ENCODE measurements at regions not wholly inside any gene's neighbourhood (a gene's known extent, or its start where the extent isn't known, plus 50 kb on each side); places are given as distances from the start of the nearest gene placed in this dataset.
"Not testable (repeated sequence)": the region's sequence is repeated elsewhere in the genome, so short reads cannot be mapped to it uniquely, and the experiment has no call there.

DNA sequence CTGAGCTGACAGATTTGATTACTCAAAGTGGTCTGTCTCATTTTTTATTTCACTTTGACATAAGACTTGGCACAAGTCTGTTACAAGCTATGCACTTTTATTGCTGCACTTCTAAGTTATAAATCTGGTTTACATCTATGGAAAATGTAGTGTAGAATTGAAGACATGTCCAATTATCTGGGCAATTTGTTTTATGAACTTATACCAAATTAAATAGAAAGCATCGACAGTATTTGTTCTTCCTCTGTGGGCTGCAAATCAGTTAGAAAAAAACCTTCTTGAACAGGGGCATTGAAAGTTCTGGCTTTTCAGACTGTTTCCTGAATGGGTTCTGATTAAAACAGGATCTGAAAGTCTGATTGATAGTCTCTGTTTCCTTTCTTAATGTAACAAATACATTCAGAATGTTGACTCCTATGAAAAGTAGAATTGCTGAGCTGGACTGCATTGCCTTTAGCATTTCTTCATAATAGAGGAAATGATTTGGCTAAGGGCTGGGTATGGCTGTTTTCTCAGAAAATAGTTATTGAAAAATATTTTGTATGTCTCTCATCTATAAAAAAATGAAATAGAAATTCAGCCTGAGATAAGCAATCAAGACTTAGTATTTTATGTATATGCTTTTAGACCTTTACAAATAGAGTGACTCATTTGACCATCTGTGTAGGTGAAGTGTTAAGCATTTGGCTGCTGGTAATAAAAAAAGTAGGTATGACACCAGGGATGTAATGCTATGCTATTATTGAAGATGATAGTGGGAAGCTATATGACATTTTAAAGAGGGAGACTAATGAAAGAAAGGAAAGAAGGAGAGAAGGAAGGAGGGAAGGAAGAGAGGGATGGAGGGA, 210.9 kb upstream of the SPRY2 start:
- DNase-seq, result no peak

DNA sequence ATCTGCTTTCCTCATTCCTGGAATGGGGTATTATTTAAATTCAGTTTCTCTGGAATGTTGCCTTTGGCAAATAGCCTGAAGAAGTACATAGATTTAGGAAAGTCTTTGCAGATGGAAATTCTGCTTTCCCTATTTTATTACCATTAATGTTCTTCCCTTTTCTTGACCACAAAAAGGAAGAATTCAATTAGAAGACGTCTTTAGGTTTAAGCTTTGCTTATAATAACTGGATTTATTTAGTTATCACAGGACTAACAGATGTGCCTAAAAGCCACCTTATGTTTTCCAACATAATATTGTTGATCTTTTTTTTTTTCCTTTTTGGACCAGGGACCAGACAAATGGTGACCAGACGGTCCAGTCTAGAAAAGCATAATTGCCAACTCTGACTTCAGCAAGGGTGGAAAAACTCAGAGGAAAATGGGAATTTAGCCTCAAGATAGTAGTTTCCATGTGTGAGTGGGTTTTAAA, 210.1 kb upstream of the SPRY2 start:
- DNase-seq, result no peak

DNA sequence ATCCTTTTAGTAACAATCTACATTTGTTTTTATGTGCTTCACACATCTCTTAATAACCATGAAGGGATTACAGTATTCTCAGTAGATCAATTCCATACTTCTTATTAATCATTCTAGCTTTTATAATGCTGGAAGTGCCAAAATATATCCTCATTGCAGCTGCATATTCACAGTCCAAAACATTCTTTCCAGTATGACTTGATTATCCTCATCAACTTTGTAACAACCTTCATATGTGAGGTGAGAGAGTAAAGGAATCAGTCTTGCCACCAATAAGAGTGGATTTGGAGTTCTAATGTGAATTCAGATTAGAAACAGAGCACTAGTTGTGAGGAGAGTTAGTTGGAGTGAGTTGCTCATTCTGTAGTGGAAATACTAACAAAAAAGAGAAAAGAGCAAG, 208.0 kb upstream of the SPRY2 start:
- DNase-seq, result no peak

DNA sequence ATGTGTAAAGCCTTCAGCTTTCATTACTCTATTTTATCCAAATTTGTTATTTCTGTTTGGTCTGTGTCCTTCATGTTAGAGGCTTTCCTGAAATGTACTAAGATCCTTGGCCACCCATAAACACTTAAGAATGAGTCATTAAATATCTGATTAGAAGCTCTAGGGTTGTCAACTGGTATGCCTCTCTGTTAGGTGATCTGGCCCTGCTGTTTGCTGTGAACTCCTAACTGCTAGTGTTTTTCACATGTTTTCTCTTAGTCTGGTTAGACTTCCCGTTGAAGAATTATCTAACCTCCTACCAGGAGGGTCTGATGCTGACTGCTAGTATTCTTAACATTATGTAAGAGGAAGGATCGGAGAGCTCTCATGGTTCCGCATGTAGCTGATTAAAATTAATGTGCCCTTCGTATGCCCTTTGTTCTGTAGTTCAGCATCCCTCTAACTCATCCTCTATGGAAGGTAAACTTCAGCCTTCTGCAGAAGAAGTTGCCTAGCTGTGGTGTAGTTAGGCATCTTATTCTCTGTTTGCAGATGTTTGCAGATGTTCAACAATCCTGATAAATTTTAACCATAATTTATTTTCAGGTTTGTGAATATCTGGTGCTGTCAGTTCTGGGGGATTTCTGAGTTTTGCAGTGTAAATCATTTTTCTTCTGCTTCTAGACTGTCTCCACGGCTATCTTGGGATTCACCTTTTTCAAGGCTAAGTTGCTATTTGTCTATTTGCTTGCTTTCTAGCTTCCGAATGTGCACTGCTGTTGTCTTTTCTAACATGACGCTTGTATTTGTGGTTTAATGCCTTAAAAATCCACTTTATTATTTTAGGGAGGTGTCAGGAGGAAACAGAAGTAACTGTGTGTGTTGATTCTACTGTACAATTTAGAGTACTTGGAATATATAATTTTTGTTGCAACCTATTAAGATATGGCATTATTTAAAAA, 207.2 kb upstream of the SPRY2 start:
- no peak for DNase-seq

DNA sequence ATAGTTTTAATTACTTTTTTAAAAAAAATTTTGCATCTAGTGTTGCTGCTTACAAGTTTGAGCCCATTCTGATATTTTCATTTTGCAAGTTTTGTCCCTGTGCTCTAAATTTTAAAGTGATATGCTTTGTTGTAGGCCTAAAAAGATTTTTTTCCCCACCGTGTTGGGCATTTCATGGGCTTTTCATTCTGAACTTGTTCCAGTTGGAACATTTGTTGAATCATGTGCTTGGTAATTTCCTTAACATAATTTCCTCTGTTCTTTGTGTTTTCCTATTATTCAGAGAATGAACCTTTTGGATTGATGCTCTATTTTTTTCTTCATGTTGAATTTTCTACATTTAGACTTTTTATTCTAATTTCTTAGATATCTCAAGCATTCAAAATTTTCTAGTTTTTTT, 206.4 kb upstream of the SPRY2 start:
- no peak for DNase-seq

DNA sequence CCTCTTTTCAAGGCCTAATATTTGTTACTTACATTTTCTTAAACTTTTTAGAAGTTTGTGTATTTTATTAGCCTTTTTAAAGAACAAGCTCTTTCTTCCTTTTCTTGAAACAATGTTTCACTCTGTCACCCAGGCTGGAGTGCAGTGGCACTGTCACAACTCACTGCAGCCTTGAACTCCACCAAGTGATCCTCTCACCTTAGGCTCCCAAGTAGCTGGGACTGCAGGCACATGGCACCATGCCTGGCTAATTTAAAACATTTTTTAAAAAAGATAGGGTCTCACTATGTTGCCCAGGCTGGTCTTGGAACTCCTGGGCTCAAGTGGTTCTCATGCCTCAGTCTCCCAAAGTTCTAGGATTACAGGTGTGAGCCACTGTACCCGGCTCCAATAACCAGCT, 192.2 kb upstream of the SPRY2 start:
- DNase-seq, result no peak

DNA sequence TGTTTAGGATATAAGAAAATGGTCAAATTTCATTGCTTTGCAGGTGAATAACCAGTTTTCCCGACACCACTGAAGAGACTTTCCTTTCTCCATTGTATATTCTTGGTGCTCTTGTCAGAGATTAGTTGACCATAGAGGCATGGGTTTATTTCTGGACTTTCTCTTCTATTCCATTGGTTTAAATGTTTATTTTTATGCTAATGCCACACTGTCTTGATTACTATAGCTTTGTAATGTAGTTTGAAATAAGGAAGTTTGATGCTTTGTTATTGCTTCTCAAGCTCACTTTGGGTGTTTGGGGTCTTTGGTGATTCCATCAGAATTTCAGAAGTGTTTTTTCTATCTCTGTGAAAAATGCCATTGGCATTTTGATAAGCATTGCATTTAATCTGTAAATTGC, 190.0 kb upstream of the SPRY2 start:
- no peak for DNase-seq

DNA sequence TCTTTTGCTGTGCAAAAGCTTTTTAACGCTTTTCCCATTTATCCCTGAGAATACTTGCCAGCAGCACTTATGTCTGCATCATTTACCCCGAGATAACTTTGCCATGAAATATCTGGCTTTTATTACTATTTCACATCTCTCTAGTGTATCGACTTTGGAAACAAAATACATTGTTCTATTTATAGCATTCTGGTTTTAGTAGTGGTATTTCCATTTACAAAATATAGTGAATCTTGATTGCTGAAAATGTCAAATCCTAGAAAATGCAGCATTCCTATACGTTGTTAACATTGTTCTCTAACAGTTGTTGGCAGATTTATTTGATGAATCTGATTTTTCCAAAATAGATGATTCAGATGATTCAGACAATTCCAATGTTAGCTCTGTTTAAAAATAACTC, 189.3 kb upstream of the SPRY2 start:
- no peak for DNase-seq

DNA sequence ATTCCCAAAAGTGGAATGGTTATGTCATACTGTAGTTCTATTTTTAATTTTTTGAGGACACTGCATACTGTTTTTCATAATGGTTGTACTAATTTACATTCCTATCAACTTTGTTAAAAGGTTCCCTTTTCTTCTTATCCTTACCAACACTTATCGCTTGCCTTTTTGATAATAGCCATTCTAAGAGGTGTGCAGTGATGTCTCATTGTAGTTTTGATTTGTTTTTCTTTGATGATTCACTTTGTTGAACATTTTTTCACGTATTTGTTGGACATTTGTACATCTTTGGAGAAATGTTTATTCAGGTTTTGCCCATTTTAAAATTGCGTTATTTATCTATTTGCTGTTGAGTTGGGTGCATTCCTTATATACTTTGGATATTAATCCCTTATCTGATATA, 188.8 kb upstream of the SPRY2 start:
- DNase-seq, result no peak

DNA sequence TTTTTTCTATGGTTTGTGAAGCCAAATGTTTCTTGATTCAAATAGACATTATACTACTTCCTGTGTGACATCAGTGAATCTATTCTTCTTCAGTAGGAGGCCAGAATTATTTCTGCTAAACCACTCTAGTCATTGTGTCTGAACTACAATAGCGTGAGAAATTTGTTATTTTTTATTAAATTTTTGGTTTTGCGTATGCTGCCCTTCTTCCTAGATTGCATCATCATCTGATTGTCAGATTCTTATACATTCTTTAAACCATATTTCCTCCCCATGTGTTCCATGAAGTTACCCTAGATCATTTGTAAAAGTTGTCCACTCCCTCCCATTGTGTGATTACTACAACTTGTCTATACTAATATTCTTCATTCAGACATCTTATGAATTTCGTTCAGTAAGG, 187.8 kb upstream of the SPRY2 start:
- DNase-seq, result no peak

DNA sequence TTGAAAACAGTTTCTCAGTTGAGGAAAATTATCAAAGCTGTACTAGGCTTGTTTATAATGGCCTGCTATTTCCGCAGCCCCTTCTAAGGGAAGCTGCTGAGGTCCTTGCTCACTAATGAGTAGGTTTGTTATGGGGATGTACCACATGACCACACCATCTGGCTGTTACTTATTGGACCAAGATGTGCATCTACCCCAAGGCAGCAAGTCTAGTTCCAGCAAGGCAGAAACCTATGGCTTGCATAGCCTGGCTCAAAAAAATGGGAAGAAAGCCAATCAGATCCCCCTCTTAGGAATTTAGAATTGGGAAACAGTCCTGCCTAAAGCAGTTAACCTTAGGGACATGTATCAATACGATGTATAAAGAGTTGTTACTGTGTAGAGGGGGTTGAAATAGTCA, 186.5 kb upstream of the SPRY2 start:
- DNase-seq, result no peak

DNA sequence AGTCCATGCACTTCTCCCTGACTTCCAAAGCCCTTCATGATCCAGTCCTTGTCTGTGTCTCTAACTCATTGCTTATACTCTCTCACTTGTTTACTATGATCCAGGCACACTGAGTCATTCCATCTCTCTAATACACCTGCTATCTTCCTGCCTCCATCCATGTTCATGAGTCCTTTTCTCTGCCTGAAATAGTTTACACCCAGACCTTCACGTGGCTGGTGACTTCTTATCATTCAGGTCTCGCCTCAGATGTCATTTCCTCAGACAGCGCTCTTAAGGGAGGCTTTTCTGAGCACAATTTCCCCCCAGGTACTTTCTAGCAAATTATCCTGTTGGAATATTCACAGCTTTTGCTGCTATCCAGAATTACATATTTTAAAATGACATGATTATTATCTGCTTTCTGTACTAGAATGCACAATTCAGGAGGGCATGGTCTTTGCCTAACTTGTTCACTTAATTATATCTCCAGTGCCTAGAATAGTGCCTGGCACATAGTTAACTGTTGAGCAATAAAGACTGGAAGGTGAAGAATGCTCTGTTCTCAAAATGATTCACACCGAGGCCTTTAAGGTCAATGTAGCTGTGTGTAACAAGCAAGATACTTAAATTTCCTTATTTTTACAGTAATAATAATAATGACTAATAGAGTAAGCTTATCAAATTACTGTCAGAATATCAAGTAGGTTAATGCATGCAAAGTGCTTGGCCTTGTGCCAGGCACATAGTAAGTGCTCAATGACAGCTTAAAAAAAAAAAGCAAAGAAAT, 183.7 kb upstream of the SPRY2 start:
- DNase-seq, result no peak

DNA sequence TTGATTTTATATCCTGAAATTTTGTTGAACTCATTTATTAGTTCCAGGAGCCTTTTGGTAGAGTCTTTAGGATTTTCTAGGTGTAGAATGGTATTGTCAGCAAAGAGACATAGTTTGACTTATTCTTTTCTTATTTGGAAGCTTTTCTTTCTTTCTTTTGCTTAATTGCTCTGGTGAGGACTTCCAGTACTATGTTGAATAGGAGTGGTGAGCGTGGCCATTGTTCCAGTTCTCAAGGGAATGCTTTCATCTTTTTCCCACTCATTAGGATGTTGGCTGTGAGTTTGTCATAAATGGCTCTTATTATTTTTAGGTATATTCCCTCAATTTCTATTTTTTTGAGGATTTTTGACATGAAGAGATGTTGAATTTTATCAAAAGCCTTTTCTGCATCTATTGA, 182.2 kb upstream of the SPRY2 start:
- DNase-seq, result no peak

DNA sequence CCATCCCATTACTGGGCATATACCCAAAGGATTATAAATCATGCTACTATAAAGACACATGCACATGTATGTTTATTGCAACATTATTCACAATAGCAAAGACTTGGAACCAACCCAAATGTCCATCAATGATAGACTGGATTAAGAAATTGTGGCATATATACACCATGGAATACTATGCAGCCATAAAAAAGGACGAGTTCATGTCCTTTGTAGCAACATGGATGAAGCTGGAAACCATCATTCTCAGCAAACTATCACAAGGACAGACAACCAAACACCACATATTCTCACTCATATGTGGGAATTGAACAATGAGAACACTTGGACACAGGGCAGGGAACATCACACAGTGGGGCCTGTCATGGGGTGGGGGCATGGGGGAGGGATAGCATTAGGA, 181.5 kb upstream of the SPRY2 start:
- not testable (repeated sequence) for DNase-seq

DNA sequence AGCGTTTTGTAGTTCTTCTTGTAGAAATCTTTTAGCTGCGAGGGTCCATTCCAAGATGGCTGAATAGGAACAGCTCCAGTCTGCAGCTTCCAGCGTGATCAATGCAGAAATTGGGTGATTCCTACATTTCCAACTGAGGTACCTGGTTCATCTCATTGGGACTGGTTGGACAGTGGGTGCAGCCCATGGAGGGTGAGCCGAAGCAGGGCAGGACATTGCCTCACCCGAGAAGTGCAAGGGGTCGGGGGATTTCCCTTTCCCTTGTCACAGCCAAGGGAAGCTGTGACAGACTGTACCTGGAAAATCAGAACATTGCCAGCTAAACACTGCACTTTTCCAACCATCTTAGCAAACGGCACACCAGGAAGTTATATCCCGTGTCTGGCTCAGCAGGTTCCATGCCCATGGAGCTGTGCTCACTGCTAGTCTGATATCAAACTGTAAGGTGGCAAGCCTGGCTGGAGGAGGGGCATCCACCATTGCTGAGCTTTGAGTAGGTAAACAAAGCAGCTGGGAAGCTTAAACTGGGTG, 176.0 kb upstream of the SPRY2 start:
- no peak for DNase-seq

DNA sequence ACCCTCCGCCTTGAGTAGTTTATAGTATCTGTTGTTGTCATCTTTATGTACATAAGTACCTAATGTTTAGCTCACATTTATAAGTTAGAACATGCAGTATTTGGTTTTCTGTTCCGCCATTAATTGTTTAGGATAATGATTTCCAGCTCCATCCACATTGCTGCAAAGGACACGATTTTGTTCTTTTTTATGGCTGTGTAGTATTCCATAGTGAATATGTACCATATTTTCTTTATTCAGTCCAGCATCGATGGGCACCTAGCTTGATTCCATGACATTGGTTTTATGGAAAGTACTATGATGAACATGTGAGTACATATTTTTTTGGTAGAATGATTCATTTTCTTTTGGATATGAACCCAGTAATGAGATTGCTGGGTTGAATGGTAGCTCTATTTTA, 174.4 kb upstream of the SPRY2 start:
- DNase-seq, result no peak

DNA sequence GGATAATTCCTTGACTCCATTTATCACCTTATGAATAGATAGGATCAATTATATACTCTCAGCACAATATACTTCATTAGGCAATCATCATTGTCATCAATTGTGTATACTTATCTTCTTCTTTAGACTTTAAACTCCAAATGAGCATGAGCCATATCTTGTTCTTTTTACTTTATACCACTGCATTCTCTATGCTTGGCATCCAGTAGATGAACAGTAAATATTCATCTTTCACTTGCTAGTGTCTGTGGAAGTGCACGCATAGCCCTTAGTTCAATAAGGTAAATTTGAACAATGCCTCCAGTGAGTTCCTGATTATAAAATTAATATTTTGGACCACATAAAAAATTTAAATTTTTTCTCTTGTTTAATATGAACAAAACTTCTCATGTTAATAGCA, 172.3 kb upstream of the SPRY2 start:
- DNase-seq, result no peak

DNA sequence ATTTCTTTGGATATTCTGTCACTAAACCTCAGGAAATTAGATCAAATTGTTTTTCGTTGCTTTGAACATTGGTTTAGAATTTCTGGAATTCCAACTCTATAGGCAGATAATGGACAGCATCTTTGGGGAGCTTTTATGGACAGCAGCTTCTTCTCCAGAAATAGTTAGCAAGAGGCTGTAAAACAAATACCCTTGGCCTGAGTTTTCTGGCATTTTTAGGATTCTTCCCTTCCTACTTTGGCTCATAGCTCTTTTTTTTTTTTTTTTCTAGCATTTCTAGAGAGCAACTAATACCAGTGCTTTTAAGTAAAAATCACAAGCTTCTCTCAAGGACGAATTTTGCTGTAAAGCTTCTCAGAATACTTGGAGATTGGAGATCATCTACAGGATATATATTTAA, 169.8 kb upstream of the SPRY2 start:
- DNase-seq, result no peak

DNA sequence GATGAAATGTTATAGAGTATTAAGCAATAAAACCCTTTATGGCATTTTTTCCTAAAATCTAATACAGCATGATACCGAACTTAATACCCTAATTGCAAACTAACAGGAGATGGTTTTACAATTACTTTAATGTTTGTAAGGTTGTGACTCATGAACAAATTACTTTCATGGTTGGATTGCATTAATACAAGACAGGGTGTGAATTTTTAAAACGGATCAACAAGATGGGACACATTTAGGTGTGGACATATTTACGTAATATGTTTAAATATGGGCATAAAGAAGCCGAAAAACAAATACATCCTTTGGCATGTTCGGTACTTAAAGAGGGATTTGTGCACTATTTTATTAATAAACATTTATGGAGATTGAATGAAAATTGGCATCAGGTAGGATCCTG, 168.3 kb upstream of the SPRY2 start:
- no peak for DNase-seq

DNA sequence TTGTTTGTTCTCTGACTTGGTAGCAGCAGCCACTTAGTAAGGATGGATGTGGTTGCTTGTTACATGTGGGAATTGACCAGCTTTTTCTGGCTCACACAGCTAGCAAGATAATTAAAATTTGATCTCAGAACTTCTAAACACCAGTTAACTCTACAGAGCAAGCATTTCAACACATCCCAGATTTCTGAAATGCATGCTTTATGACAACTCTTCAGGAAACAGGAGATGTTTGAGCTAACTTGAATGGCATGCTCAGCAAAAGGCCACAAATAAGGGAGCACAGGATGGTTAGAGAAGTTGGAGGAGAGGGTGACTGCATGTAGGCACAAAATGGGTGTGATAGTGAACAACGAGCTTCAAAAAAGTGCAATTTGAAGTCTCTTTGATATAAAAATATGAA, 167.1 kb upstream of the SPRY2 start:
- no peak for DNase-seq

DNA sequence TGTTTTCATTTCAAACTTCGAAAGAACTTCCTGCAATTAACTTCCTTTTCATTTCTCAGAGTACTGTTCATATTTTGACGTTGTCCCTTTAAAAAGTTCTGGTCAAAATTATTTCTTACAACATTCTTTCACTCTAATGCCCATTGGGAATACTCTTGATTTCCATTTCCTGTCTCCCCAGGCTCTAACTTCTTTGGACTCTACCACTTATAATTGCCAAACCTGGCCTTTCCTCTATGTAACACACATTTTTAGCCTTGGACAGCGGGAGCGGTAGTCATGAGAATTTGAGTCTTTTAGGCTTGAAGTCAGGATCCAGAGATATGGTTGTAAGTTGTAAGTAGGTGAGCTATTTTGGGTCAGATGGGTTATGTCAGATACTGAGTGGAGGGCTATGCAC, 163.5 kb upstream of the SPRY2 start:
- no peak for DNase-seq

DNA sequence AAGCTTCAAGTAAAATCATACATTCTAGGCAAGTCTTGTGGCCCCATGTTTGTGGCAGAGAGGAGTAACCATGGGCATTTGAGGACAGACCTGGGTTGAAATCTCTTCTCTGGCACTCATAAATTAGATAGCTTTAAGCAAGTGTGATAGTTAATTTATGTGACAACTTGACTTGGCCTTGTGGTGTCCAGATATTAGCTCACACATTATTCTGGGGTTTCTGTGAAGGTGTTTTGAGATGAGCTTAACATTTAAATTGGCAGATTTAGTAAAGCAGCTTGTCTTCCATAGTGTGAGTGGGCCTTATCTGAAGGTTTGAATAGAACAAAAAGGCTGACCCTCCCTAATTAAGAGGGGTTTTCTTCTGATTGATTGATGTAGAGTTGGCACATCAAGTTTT, 161.4 kb upstream of the SPRY2 start:
- DNase-seq, result no peak

DNA sequence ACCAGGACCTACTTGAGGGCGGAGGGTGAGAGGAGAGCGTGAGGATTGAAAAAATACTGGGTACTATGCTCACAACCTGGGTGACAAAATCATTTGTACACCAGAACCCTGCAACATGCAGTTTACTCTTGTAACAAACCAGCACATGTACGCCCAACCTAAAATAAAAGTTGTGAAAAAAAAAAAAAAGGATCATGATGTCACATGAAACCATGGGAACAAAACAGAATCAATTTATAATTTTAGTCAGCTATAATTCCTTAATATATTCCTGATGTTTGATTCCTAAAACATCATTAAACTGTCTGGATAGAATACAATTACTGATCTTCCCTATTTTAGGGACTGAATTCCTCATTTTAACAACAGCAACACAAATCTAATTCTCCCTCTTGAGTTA, 160.6 kb upstream of the SPRY2 start:
- DNase-seq, result no peak
